SU-DHL-6 (cell line): ENCODE measurements at regions not wholly inside any gene's neighbourhood (a gene's known extent, or its start where the extent isn't known, plus 50 kb on each side); places are given as distances from the start of the nearest gene placed in this dataset.

Experiments used
- H2AFZ ChIP-seq: fragments of 200-600 bp; sonication (generic); 2 replicates; pipeline ENCODE4 v1.6.1; 2014; ENCODE audit warnings: low read depth, mild to moderate bottlenecking, moderate library complexity, mixed read lengths, antibody characterized with exemption, low read length; ENCODE audit not compliant: severe bottlenecking
- H3F3A ChIP-seq: fragments of 200-600 bp; shearing (Covaris generic); 2 replicates; pipeline ENCODE4 v1.6.0; 2016; ENCODE audit warnings: antibody characterized with exemption, mild to moderate bottlenecking; ENCODE audit not compliant: insufficient read depth
- H3K27ac ChIP-seq: fragments of 200-600 bp; sonication (generic); 2 replicates; pipeline ENCODE4 v1.5.1; 2016; ENCODE audit warnings: low read depth, mild to moderate bottlenecking, low read length, moderate library complexity, mixed read lengths
- H3K27me3 ChIP-seq: fragments of 200-600 bp; sonication (generic), shearing (Covaris generic); 2 replicates; pipeline ENCODE4 v1.6.0; 2014; ENCODE audit warnings: mild to moderate bottlenecking, low read length
- H3K36me3 ChIP-seq: fragments of 200-600 bp; sonication (generic); 2 replicates; pipeline ENCODE4 v1.6.1; 2014; ENCODE audit warnings: mild to moderate bottlenecking, low read length, mixed read lengths
- H3K4me2 ChIP-seq: fragments of 300-600, 200-600 bp; shearing (Covaris generic), sonication (generic); 2 replicates; pipeline ENCODE4 v1.6.0; 2014; ENCODE audit warnings: low read length, low read depth, mild to moderate bottlenecking; ENCODE audit not compliant: poor library complexity, severe bottlenecking
- H3K4me3 ChIP-seq: fragments of 200-600 bp; sonication (generic); 2 replicates; pipeline ENCODE4 v1.5.1; 2014; ENCODE audit warnings: antibody characterized with exemption, low read length, mild to moderate bottlenecking, mixed read lengths; ENCODE audit not compliant: insufficient read depth, poor library complexity, severe bottlenecking
- H3K79me2 ChIP-seq: fragments of 200-600 bp; sonication (generic); 2 replicates; pipeline ENCODE4 v1.6.1; 2014; ENCODE audit warnings: mild to moderate bottlenecking, low read length, moderate library complexity; ENCODE audit not compliant: insufficient read depth
- H3K9ac ChIP-seq: fragments of 200-600 bp; sonication (generic); 2 replicates; pipeline ENCODE4 v1.7.0; 2014; ENCODE audit warnings: mild to moderate bottlenecking, low read length
- H3K9me2 ChIP-seq: fragments of 200-600 bp; sonication (generic); replicated peaks from 2 replicates; pipeline ENCODE4 v1.6.1; 2014; ENCODE audit warnings: low read length; ENCODE audit not compliant: insufficient read depth
- H3K9me3 ChIP-seq: fragments of 200-600 bp; sonication (generic); 2 replicates; pipeline ENCODE4 v1.6.1; 2014; ENCODE audit warnings: low read length, mixed read lengths; ENCODE audit not compliant: insufficient read depth
- H4K20me1 ChIP-seq: fragments of 200-600 bp; sonication (generic); 2 replicates; pipeline ENCODE4 v1.6.1; 2014; ENCODE audit warnings: low read depth, mild to moderate bottlenecking, antibody characterized with exemption, low read length, moderate library complexity, mixed read lengths
- EZH2phosphoT487 ChIP-seq: fragments of 200-600 bp; sonication (generic), shearing (Covaris generic); conservative IDR thresholded peaks from 2 replicates; pipeline ENCODE4 v1.6.1; 2018; ENCODE audit warnings: mild to moderate bottlenecking, antibody characterized with exemption, low read length, moderate library complexity, mixed read lengths
- TF ChIP-seq, protein P1 (sequence below): fragments of 200-600 bp; sonication (generic); IDR thresholded peaks from one replicate; pipeline ENCODE4 v1.5.1; 2017; ENCODE audit warnings: antibody characterized with exemption, mild to moderate bottlenecking, low read length, moderate library complexity; ENCODE audit not compliant: insufficient read depth, poor library complexity, severe bottlenecking

DNA sequence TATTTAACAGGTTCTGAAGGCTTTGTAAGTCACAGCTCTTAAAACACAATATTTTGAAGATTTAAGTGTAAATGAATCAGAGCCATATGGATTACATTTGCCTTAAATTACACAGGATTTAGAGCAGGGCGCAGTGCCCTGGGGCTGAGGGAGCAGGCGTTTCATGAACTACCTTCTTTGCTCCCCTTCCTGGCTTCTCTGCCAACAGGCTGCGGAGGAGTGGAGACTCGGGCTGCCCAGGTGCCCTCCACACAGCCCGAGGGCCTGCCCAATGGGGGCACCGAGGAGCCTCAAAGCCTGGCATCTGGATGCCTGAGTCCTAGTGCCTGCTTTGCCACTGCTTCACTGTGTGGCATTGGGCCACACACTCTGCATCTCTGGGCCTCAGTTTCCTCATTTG lies 90.6 kb upstream of the HAND1 start:
- no peaks in the 10 kb centered on the region for H3K9me2 ChIP-seq
- no peaks in the 10 kb centered on the region for H3K27me3 ChIP-seq
- H3K79me2 ChIP-seq, result no peaks in the 10 kb centered on the region
- H3K27ac ChIP-seq, result no peak overlapping the region
- H4K20me1 ChIP-seq, result no peaks in the 10 kb centered on the region
- H3K36me3 ChIP-seq, result no peaks in the 10 kb centered on the region
- H3K4me2 ChIP-seq, result no peak overlapping the region
- TF ChIP-seq EZH2phosphoT487, result no peak
- TF ChIP-seq, protein P1, sequence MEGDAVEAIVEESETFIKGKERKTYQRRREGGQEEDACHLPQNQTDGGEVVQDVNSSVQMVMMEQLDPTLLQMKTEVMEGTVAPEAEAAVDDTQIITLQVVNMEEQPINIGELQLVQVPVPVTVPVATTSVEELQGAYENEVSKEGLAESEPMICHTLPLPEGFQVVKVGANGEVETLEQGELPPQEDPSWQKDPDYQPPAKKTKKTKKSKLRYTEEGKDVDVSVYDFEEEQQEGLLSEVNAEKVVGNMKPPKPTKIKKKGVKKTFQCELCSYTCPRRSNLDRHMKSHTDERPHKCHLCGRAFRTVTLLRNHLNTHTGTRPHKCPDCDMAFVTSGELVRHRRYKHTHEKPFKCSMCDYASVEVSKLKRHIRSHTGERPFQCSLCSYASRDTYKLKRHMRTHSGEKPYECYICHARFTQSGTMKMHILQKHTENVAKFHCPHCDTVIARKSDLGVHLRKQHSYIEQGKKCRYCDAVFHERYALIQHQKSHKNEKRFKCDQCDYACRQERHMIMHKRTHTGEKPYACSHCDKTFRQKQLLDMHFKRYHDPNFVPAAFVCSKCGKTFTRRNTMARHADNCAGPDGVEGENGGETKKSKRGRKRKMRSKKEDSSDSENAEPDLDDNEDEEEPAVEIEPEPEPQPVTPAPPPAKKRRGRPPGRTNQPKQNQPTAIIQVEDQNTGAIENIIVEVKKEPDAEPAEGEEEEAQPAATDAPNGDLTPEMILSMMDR, result no peak
- no peak overlapping the region for H2AFZ ChIP-seq
- H3K9ac ChIP-seq, result no peak overlapping the region
- H3F3A ChIP-seq, result no peaks in the 10 kb centered on the region
- H3K9me3 ChIP-seq, result no peaks in the 10 kb centered on the region
- no peak overlapping the region for H3K4me3 ChIP-seq

- H3K79me2 ChIP-seq, result no peaks in the 10 kb centered on the region
- no peaks in the 10 kb centered on the region for H3K36me3 ChIP-seq
- no peak overlapping the region for H3K4me3 ChIP-seq
- no peak overlapping the region for H2AFZ ChIP-seq
- H3K27me3 ChIP-seq, result no peaks in the 10 kb centered on the region
- H3K9me2 ChIP-seq, result no peaks in the 10 kb centered on the region
- no peaks in the 10 kb centered on the region for H3K9me3 ChIP-seq
- no peak overlapping the region for H3K9ac ChIP-seq
- no peaks in the 10 kb centered on the region for H4K20me1 ChIP-seq
- no peaks in the 10 kb centered on the region for H3F3A ChIP-seq
- TF ChIP-seq EZH2phosphoT487, result no peak
- TF ChIP-seq, protein P1, result no peak
- H3K4me2 ChIP-seq, result no peak overlapping the region
- H3K27ac ChIP-seq, result no peak overlapping the region
Observed at GRCh38 chr5:154567155-154567554, 89.1 kb upstream of the HAND1 start.

- no peaks in the 10 kb centered on the region for H3K27me3 ChIP-seq
- H3K9me3 ChIP-seq, result no peaks in the 10 kb centered on the region
- H3K4me3 ChIP-seq, result no peak overlapping the region
- H3K9ac ChIP-seq, result no peak overlapping the region
- H3K27ac ChIP-seq, result no peak overlapping the region
- H3F3A ChIP-seq, result no peaks in the 10 kb centered on the region
- H3K79me2 ChIP-seq, result no peaks in the 10 kb centered on the region
- H3K4me2 ChIP-seq, result no peak overlapping the region
- no peaks in the 10 kb centered on the region for H4K20me1 ChIP-seq
- no peak for TF ChIP-seq EZH2phosphoT487
- TF ChIP-seq, protein P1, result no peak
- no peaks in the 10 kb centered on the region for H3K36me3 ChIP-seq
- no peaks in the 10 kb centered on the region for H3K9me2 ChIP-seq
- no peak overlapping the region for H2AFZ ChIP-seq
Observed at GRCh38 chr5:154566146-154566680, 88.2 kb upstream of the HAND1 start.
